ENCODE measurements at regions not wholly inside any gene's neighbourhood (a gene's known extent, or its start where the extent isn't known, plus 50 kb on each side); places are given as distances from the start of the nearest gene placed in this dataset.

GRCh38 chr2:19020144-19021099 is 338.0 kb downstream of the OSR1 start:
- Histone ChIP-seq H3K27me3 (ENCODE audit: control insufficient read depth, insufficient read depth, low read length) (no peaks in the 10 kb centered on the region), H3K36me3 (ENCODE audit: control insufficient read depth, insufficient read depth, low read length) (no peaks in the 10 kb centered on the region), H3K56ac (ENCODE audit: extremely low read depth, insufficient read depth, low read length) (peak overlapping the region; percentile 62; the same call in 1 of the 2 replicates), H2AK9ac (replicated peaks; ENCODE audit: low read depth, low read length, poor library complexity) (peak overlapping the region; percentile 88), H3K4me3 (ENCODE audit: insufficient read depth, low read depth, low read length) (no peak overlapping the region), H3K27ac (ENCODE audit: insufficient read depth, low read length) (peak overlapping the region; percentile 69), H4K20me1 (ENCODE audit: insufficient read depth, low read length) (no peaks in the 10 kb centered on the region), H3K4me1 (ENCODE audit: control insufficient read depth, insufficient read depth, low read length) (peaks cover 20% of the 10 kb centered on the region), H3K23ac (ENCODE audit: low read depth, low read length) (peak overlapping the region; percentile 95), H4K91ac (ENCODE audit: insufficient read depth, low read depth, low read length) (peak overlapping the region; percentile 94), H3K18ac (ENCODE audit: low read depth, low read length) (peak overlapping the region; percentile 82), H4K8ac (ENCODE audit: low read depth in 2 of 2, low read length in 2 of 2) (peak overlapping the region; percentile 33 to 96; a peak in 3 of 4 replicates), H3K9me3 (ENCODE audit: control insufficient read depth, insufficient read depth, low read length) (no peaks in the 10 kb centered on the region), H2BK5ac (ENCODE audit: low read depth, low read length, poor library complexity, severe bottlenecking) (peak overlapping the region; percentile 94), H3K4ac (ENCODE audit: low read depth, low read length) (peak overlapping the region; percentile 99), H3K9ac (ENCODE audit: low read depth, low read length) (no peak overlapping the region), H2BK20ac (ENCODE audit: low read depth, low read length) (peak overlapping the region; percentile 98), H2BK15ac (ENCODE audit: low read depth, low read length) (peak overlapping the region; percentile 95), H3K14ac (replicated peaks; ENCODE audit: low read depth, low read length) (peak overlapping the region; percentile 93), H4K5ac (ENCODE audit: low read depth, low read length) (peak overlapping the region; percentile 85), H3K9me1 (ENCODE audit: insufficient read depth, low read length) (peaks cover 13% of the 10 kb centered on the region), H3K79me1 (ENCODE audit: low read depth in 1 of 2, low read length in 2 of 2) (peaks cover 0 to 4% of the 10 kb centered on the region in 2 experiments; a peak in 1 of 4 replicates), H2AK5ac (ENCODE audit: low read depth, low read length) (peak overlapping the region; percentile 92), H3K4me2 (ENCODE audit: low read depth, low read length) (no peak overlapping the region), H2AFZ (replicated peaks; ENCODE audit: low read length, poor library complexity) (peak overlapping the region; percentile 67), H2BK120ac (ENCODE audit: low read depth, low read length) (peak overlapping the region; percentile 99)
- in situ Hi-C loops (cut with MboI; ENCODE audit: low sequenced_read_pairs) (no loop called here), dilution Hi-C loops (cut with HindIII; ENCODE audit: low sequenced_read_pairs, unreplicated experiment) (no loop called here), intact Hi-C loops (cut with micrococcal nuclease) (no loop called here)
- ChIA-PET CTCF (no interaction called here), POLR2A (ENCODE audit: unreplicated experiment) (no interaction called here)
- BruUV-seq (replicated peaks), result no TSS peak
- no CpG with 5 or more reads among the region's 11 CpGs for WGBS, 2 experiments (ENCODE audit: extremely low coverage in 2 of 2, insufficient read length in 1 of 2)
- ATAC-seq (ENCODE audit: low read depth) (peak; percentile 48), DNase-seq (no peak)
- TF ChIP-seq CHD1 (IDR thresholded peaks at IDR 0.05; ENCODE audit: low read depth, low read length), result no peak
- no peak for TF ChIP-seq RCOR1 (IDR thresholded peaks at IDR 0.05; ENCODE audit: insufficient replicate concordance, low read length)
- TF ChIP-seq ELK1 (IDR thresholded peaks at IDR 0.05; ENCODE audit: borderline replicate concordance, low read depth, low read length), result no peak
- TF ChIP-seq CEBPB (IDR thresholded peaks at IDR 0.05; ENCODE audit: low read depth, low read length), result no peak
- TF ChIP-seq, protein P1, sequence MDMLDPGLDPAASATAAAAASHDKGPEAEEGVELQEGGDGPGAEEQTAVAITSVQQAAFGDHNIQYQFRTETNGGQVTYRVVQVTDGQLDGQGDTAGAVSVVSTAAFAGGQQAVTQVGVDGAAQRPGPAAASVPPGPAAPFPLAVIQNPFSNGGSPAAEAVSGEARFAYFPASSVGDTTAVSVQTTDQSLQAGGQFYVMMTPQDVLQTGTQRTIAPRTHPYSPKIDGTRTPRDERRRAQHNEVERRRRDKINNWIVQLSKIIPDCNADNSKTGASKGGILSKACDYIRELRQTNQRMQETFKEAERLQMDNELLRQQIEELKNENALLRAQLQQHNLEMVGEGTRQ (IDR thresholded peaks at IDR 0.05; ENCODE audit: low read depth, low read length), result no peak
- no peak for TF ChIP-seq BHLHE40 (IDR thresholded peaks at IDR 0.05; ENCODE audit: low read depth, low read length)
- no peak for TF ChIP-seq NFE2L2 (IDR thresholded peaks at IDR 0.05; ENCODE audit: low read depth, low read length)
- no peak for TF ChIP-seq POLR2A (IDR thresholded peaks at IDR 0.05; ENCODE audit: low read depth, low read length)
- no peak for TF ChIP-seq FOS (IDR thresholded peaks at IDR 0.05; ENCODE audit: low read depth, low read length)
- no peak for TF ChIP-seq RFX5 (IDR thresholded peaks at IDR 0.05; ENCODE audit: low read depth, low read length)
- TF ChIP-seq SMC3 (IDR thresholded peaks at IDR 0.05; ENCODE audit: low read depth, low read length), result no peak
- no peak for TF ChIP-seq MXI1 (IDR thresholded peaks at IDR 0.05; ENCODE audit: borderline replicate concordance, low read depth, low read length)

Data from IMR-90 (cell line).